Stimulated activated memory B cell treated with anti-CD40 and anti-IgM and Interleukin-4, amounts not matched to agents 10 μg/mL and 1 μg/mL and 100 μg/mL, for 72 hours (primary cell): ENCODE measurements at regions not wholly inside any gene's neighbourhood (a gene's known extent, or its start where the extent isn't known, plus 50 kb on each side); places are given as distances from the start of the nearest gene placed in this dataset.

ENCODE experiments used
- ATAC-seq: fragments of 150-1000 bp; cut with Tn5 transposase; 2 replicates; pipeline ENCODE4 v1.10.0; 2021
- H3K27ac Mint-ChIP-seq: one replicate; pipeline ENCODE4 v1.8.0; 2022; ENCODE audit warnings: mild to moderate bottlenecking, mixed read lengths
- H3K27me3 Mint-ChIP-seq: one replicate; pipeline ENCODE4 v1.8.0; 2022; ENCODE audit warnings: mixed read lengths
- H3K36me3 Mint-ChIP-seq: one replicate; pipeline ENCODE4 v1.8.0; 2022; ENCODE audit warnings: mixed read lengths
- H3K4me1 Mint-ChIP-seq: one replicate; pipeline ENCODE4 v1.8.0; 2022; ENCODE audit warnings: mixed read lengths
- H3K4me3 Mint-ChIP-seq: one replicate; pipeline ENCODE4 v1.8.0; 2022; ENCODE audit warnings: mild to moderate bottlenecking, moderate library complexity, mixed read lengths
- H3K9me3 Mint-ChIP-seq: one replicate; pipeline ENCODE4 v1.8.0; 2022; ENCODE audit warnings: mixed read lengths

GRCh38 chr16:65218348-65218747, 96.5 kb upstream of the CDH11 start:
- Mint-ChIP-seq H3K9me3 (peaks cover 7% of the 10 kb centered on the region), H3K36me3 (no peaks in the 10 kb centered on the region), H3K27ac (no peak overlapping the region), H3K27me3 (no peaks in the 10 kb centered on the region), H3K4me1 (no peaks in the 10 kb centered on the region), H3K4me3 (no peak overlapping the region)
- ATAC-seq: no peak

- Mint-ChIP-seq H3K27ac (no peak overlapping the region), H3K36me3 (no peaks in the 10 kb centered on the region), H3K27me3 (no peaks in the 10 kb centered on the region), H3K4me3 (no peak overlapping the region), H3K4me1 (no peaks in the 10 kb centered on the region), H3K9me3 (peaks cover 3% of the 10 kb centered on the region)
- no peak for ATAC-seq
Observed at GRCh38 chr16:65213866-65214595, 92.2 kb upstream of the CDH11 start.

- no peak overlapping the region for H3K4me3 Mint-ChIP-seq
- no peak for ATAC-seq
- no peak overlapping the region for H3K27ac Mint-ChIP-seq
- H3K27me3 Mint-ChIP-seq: no peaks in the 10 kb centered on the region
- H3K36me3 Mint-ChIP-seq: no peaks in the 10 kb centered on the region
- H3K9me3 Mint-ChIP-seq: peaks cover 3% of the 10 kb centered on the region
- H3K4me1 Mint-ChIP-seq: no peaks in the 10 kb centered on the region
Observed at GRCh38 chr16:65212791-65213190, 90.9 kb upstream of the CDH11 start.

GRCh38 chr16:65212240-65212639, 90.4 kb upstream of the CDH11 start:
- no peaks in the 10 kb centered on the region for H3K4me1 Mint-ChIP-seq
- ATAC-seq: no peak
- peaks cover 5% of the 10 kb centered on the region for H3K9me3 Mint-ChIP-seq
- H3K36me3 Mint-ChIP-seq: no peaks in the 10 kb centered on the region
- no peak overlapping the region for H3K4me3 Mint-ChIP-seq
- H3K27me3 Mint-ChIP-seq: no peaks in the 10 kb centered on the region
- H3K27ac Mint-ChIP-seq: no peak overlapping the region

GRCh38 chr16:65202461-65202860, 80.6 kb upstream of the CDH11 start:
- no peak overlapping the region for H3K4me3 Mint-ChIP-seq
- no peaks in the 10 kb centered on the region for H3K4me1 Mint-ChIP-seq
- ATAC-seq: no peak
- H3K27ac Mint-ChIP-seq: no peak overlapping the region
- no peaks in the 10 kb centered on the region for H3K27me3 Mint-ChIP-seq
- no peaks in the 10 kb centered on the region for H3K36me3 Mint-ChIP-seq
- H3K9me3 Mint-ChIP-seq: peaks cover 9% of the 10 kb centered on the region

GRCh38 chr16:65201511-65201910, 79.6 kb upstream of the CDH11 start:
- Mint-ChIP-seq H3K4me1 (no peaks in the 10 kb centered on the region), H3K27ac (no peak overlapping the region), H3K9me3 (peaks cover 7% of the 10 kb centered on the region), H3K27me3 (no peaks in the 10 kb centered on the region), H3K36me3 (no peaks in the 10 kb centered on the region), H3K4me3 (no peak overlapping the region)
- no peak for ATAC-seq

- Mint-ChIP-seq H3K4me3 (no peak overlapping the region), H3K9me3 (peaks cover 7% of the 10 kb centered on the region), H3K27me3 (no peaks in the 10 kb centered on the region), H3K36me3 (no peaks in the 10 kb centered on the region), H3K27ac (no peak overlapping the region), H3K4me1 (no peaks in the 10 kb centered on the region)
- ATAC-seq: no peak
Observed at GRCh38 chr16:65200857-65201256, 79.0 kb upstream of the CDH11 start.

- Mint-ChIP-seq H3K9me3 (peaks cover 7% of the 10 kb centered on the region), H3K27ac (no peak overlapping the region), H3K27me3 (no peaks in the 10 kb centered on the region), H3K4me3 (no peak overlapping the region), H3K36me3 (no peaks in the 10 kb centered on the region), H3K4me1 (no peaks in the 10 kb centered on the region)
- ATAC-seq: no peak
Observed at GRCh38 chr16:65200156-65200773, 78.4 kb upstream of the CDH11 start.

- H3K4me1 Mint-ChIP-seq: no peaks in the 10 kb centered on the region
- H3K9me3 Mint-ChIP-seq: peaks cover 9% of the 10 kb centered on the region
- no peak overlapping the region for H3K4me3 Mint-ChIP-seq
- no peaks in the 10 kb centered on the region for H3K27me3 Mint-ChIP-seq
- H3K27ac Mint-ChIP-seq: no peak overlapping the region
- no peak for ATAC-seq
- no peaks in the 10 kb centered on the region for H3K36me3 Mint-ChIP-seq
Observed at GRCh38 chr16:65196420-65197075, 74.7 kb upstream of the CDH11 start.

GRCh38 chr16:65195998-65196397, 74.1 kb upstream of the CDH11 start:
- no peak for ATAC-seq

GRCh38 chr16:65185241-65185778, 63.4 kb upstream of the CDH11 start:
- Mint-ChIP-seq H3K4me1 (no peaks in the 10 kb centered on the region), H3K36me3 (no peaks in the 10 kb centered on the region), H3K27ac (no peak overlapping the region), H3K27me3 (no peaks in the 10 kb centered on the region), H3K9me3 (peaks cover 9% of the 10 kb centered on the region), H3K4me3 (no peak overlapping the region)
- ATAC-seq: no peak

More at GRCh38 chr16:65195998-65196397, 74.1 kb upstream of the CDH11 start:
- Mint-ChIP-seq H3K27me3 (no peaks in the 10 kb centered on the region), H3K4me3 (no peak overlapping the region), H3K36me3 (no peaks in the 10 kb centered on the region), H3K4me1 (no peaks in the 10 kb centered on the region), H3K27ac (no peak overlapping the region), H3K9me3 (peaks cover 9% of the 10 kb centered on the region)

- Mint-ChIP-seq H3K9me3 (peaks cover 8% of the 10 kb centered on the region), H3K4me3 (no peak overlapping the region), H3K36me3 (no peaks in the 10 kb centered on the region), H3K27me3 (no peaks in the 10 kb centered on the region), H3K4me1 (no peaks in the 10 kb centered on the region), H3K27ac (no peak overlapping the region)
- no peak for ATAC-seq
Observed at GRCh38 chr16:65181071-65181561, 59.3 kb upstream of the CDH11 start.

- Mint-ChIP-seq H3K27ac (no peak overlapping the region), H3K4me3 (no peak overlapping the region), H3K27me3 (no peaks in the 10 kb centered on the region), H3K4me1 (no peaks in the 10 kb centered on the region), H3K9me3 (peaks cover 3% of the 10 kb centered on the region), H3K36me3 (no peaks in the 10 kb centered on the region)
- ATAC-seq: no peak
Observed at GRCh38 chr16:65178151-65178550, 56.3 kb upstream of the CDH11 start.

- peaks cover 3% of the 10 kb centered on the region for H3K9me3 Mint-ChIP-seq
- no peak overlapping the region for H3K27ac Mint-ChIP-seq
- H3K4me1 Mint-ChIP-seq: no peaks in the 10 kb centered on the region
- no peak for ATAC-seq
- H3K4me3 Mint-ChIP-seq: no peak overlapping the region
- H3K27me3 Mint-ChIP-seq: no peaks in the 10 kb centered on the region
- H3K36me3 Mint-ChIP-seq: no peaks in the 10 kb centered on the region
Observed at GRCh38 chr16:65176603-65177002, 54.7 kb upstream of the CDH11 start.

GRCh38 chr16:65172356-65172755, 50.5 kb upstream of the CDH11 start:
- H3K27ac Mint-ChIP-seq: no peak overlapping the region
- H3K4me3 Mint-ChIP-seq: no peak overlapping the region
- no peak for ATAC-seq
- no peaks in the 10 kb centered on the region for H3K27me3 Mint-ChIP-seq
- no peaks in the 10 kb centered on the region for H3K4me1 Mint-ChIP-seq
- H3K9me3 Mint-ChIP-seq: no peaks in the 10 kb centered on the region
- H3K36me3 Mint-ChIP-seq: no peaks in the 10 kb centered on the region
